SKM-1 (cell line): ENCODE measurements at regions not wholly inside any gene's neighbourhood (a gene's known extent, or its start where the extent isn't known, plus 50 kb on each side); places are given as distances from the start of the nearest gene placed in this dataset.

Experiments
- DNase-seq: peaks from one replicate; lab custom pipeline; 2025; ENCODE audit not compliant: unreplicated experiment; lab: John Stamatoyannopoulos, UW

- no peak for DNase-seq
Observed at GRCh38 chr5:122718611-122719010, 56.3 kb upstream of the SNX2 start.

GRCh38 chr5:122719991-122720746 lies 54.7 kb upstream of the SNX2 start:
- DNase-seq: no peak

GRCh38 chr5:122721127-122721526 lies 53.8 kb upstream of the SNX2 start:
- DNase-seq: no peak

GRCh38 chr5:122722341-122722740 lies 52.5 kb upstream of the SNX2 start:
- DNase-seq: no peak

- no peak for DNase-seq
Observed at GRCh38 chr5:122723606-122724352, 51.1 kb upstream of the SNX2 start.
